ENCODE measurements at regions not wholly inside any gene's neighbourhood (a gene's known extent, or its start where the extent isn't known, plus 50 kb on each side); places are given as distances from the start of the nearest gene placed in this dataset.
"Not testable (repeated sequence)": the region's sequence is repeated elsewhere in the genome, so short reads cannot be mapped to it uniquely, and the experiment has no call there.

DNA sequence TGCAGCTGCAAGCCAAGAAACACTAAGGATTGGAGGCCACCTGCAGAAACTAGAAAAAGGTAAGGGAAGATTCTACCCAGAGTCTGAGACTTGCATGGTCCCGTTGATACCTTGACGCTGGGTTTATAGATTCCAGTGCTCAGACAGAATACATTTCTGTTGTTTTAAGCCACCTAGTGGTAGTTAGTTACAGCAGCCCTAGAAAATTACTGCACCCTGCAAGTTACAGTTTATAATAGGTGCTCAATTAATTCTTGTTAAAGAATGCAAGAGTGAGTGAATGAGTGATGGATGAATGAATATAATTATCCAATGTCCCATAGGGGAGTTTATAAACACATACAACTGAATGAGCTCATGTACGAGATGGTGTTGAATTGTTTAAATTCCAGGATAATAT is 453.1 kb upstream of the SLC35B3 start:
- no peaks in the 10 kb centered on the region for H3K27me3 ChIP-seq (ENCODE audit: insufficient read depth, low read length)
- no peaks in the 10 kb centered on the region for H3K4me1 ChIP-seq (ENCODE audit: insufficient read depth, low read length)
- no peak overlapping the region for H3K4me3 ChIP-seq (ENCODE audit: low read length)
- H3K9me3 ChIP-seq (ENCODE audit: low read depth, low read length): no peaks in the 10 kb centered on the region

DNA sequence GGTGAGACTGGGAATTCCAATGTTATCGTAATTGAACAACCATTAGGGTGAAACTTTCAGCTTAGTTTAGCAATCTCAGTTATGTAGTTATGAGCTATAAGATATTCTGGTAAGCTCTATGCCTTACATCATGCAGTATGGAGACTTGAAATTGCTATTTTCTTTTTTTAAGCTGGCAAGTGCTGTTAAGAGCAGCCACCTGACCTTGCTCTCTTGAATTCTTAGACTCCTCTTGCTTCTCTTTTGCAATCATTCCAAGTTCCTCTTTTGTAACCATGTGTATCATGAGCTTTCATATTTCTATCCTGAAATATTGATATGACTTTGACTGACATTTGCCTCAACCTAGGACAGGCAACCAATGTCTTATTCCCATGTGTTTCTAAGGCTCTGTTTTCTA is 446.3 kb upstream of the SLC35B3 start:
- peaks cover 4% of the 10 kb centered on the region for H3K4me1 ChIP-seq (ENCODE audit: insufficient read depth, low read length)
- no peak overlapping the region for H3K4me3 ChIP-seq (ENCODE audit: low read length)
- no peaks in the 10 kb centered on the region for H3K27me3 ChIP-seq (ENCODE audit: insufficient read depth, low read length)
- no peaks in the 10 kb centered on the region for H3K9me3 ChIP-seq (ENCODE audit: low read depth, low read length)

DNA sequence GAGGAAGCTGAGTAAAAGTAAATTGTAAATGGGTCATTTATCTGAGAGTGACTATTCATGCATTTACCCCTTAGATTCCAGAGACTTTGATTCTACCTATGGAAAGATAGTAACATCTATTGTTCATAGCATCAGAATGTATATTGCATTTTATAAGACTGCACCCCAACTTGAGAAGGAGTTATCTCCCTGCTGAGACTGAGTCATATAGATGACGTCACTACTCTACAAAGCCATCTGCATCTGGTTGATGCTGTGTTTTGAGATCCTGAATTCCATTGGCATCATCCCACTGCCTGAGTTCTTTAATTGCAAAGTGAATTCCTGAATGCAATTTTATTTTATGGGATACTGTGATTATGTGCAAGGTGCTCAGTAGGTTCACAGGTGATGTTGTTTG is 444.0 kb upstream of the SLC35B3 start:
- Histone ChIP-seq H3K4me1 (ENCODE audit: insufficient read depth, low read length) (peaks cover 14% of the 10 kb centered on the region), H3K9me3 (ENCODE audit: low read depth, low read length) (no peaks in the 10 kb centered on the region), H3K27me3 (ENCODE audit: insufficient read depth, low read length) (no peaks in the 10 kb centered on the region), H3K4me3 (ENCODE audit: low read length) (no peak overlapping the region)

DNA sequence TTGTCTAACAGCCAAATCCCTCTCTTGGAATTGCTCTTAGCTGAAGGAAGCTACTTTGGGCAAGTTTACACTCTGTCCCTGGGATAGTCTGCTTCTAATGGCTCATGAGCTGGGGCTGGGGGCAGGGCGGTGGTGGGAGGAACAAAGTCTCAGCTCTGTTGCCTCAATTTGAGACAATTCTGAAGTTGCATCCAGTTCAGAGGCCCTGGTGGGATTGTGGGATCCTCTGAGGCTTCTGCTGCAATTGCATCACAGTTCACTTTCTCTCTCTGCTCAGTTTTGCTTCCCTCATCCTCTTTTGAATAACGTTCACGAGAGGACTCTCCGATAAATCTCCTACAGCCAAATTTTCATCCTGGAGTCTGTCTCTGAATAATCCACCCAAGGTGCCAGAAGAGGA is 440.6 kb upstream of the SLC35B3 start:
- no peaks in the 10 kb centered on the region for H3K27me3 ChIP-seq (ENCODE audit: insufficient read depth, low read length)
- H3K4me3 ChIP-seq (ENCODE audit: low read length): no peak overlapping the region
- peaks cover 14% of the 10 kb centered on the region for H3K4me1 ChIP-seq (ENCODE audit: insufficient read depth, low read length)
- H3K9me3 ChIP-seq (ENCODE audit: low read depth, low read length): no peaks in the 10 kb centered on the region

DNA sequence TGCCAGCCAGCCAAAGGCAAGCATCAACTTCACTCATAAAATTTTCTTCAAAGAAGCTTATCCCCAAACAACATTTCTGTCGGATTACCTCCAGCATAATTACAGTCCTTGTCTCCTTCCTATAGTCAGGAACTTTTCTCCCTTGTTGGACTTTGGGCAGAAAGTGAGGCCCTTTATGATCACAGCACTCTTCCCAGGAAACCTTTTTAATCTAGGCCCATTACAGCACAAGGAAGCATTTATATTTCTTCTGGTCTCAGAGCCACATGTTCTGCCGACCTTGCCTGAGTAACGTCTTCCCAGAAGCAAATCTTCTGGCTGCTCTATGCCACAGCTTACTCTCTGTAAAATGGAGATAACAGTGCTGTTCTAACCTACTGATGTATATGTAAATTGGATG is 437.2 kb upstream of the SLC35B3 start:
- peaks cover 14% of the 10 kb centered on the region for H3K4me1 ChIP-seq (ENCODE audit: insufficient read depth, low read length)
- no peak overlapping the region for H3K4me3 ChIP-seq (ENCODE audit: low read length)
- H3K27me3 ChIP-seq (ENCODE audit: insufficient read depth, low read length): no peaks in the 10 kb centered on the region
- H3K9me3 ChIP-seq (ENCODE audit: low read depth, low read length): no peaks in the 10 kb centered on the region

DNA sequence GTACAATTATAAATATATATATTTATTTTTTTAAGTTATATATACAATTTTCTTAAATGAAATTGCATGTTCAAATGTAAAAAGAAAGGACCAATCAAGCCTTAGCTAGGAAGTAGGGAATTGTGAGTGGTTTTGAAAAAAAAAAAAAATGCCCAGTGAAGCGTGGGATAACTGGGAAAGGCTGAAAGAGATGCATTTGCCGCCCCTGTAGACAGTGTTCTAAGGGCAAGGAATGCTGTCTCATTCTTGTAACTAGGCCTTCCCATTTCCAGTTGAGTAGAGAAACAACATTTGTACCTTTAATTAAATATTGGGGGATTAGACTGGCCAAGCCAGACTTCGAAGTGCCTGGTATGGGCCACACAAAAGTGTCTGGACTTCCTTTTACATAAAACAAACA is 430.1 kb upstream of the SLC35B3 start:
- no peaks in the 10 kb centered on the region for H3K4me1 ChIP-seq (ENCODE audit: insufficient read depth, low read length)
- no peak overlapping the region for H3K4me3 ChIP-seq (ENCODE audit: low read length)
- no peaks in the 10 kb centered on the region for H3K9me3 ChIP-seq (ENCODE audit: low read depth, low read length)
- H3K27me3 ChIP-seq (ENCODE audit: insufficient read depth, low read length): no peaks in the 10 kb centered on the region

DNA sequence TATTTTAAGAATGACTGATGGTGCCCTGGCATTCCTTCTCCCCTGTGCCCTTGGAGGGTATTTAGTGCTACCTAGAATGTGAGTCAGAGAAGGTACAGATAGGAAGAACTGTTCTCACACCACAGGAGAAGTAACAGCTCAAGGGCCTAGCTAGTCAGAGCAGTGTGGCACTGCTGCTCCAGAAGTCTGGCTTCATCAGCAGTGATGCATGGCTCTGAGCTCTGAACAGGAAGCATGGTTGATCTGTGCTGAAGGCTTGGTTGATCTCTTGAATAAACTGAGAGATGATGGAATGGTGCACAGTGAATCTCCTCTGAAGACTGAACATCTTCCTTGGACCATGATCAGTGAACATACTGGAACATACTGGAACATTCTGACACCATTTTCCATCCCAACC is 425.3 kb upstream of the SLC35B3 start:
- H3K4me1 ChIP-seq (ENCODE audit: insufficient read depth, low read length): no peaks in the 10 kb centered on the region
- H3K27me3 ChIP-seq (ENCODE audit: insufficient read depth, low read length): no peaks in the 10 kb centered on the region
- H3K9me3 ChIP-seq (ENCODE audit: low read depth, low read length): no peaks in the 10 kb centered on the region
- no peak overlapping the region for H3K4me3 ChIP-seq (ENCODE audit: low read length)

DNA sequence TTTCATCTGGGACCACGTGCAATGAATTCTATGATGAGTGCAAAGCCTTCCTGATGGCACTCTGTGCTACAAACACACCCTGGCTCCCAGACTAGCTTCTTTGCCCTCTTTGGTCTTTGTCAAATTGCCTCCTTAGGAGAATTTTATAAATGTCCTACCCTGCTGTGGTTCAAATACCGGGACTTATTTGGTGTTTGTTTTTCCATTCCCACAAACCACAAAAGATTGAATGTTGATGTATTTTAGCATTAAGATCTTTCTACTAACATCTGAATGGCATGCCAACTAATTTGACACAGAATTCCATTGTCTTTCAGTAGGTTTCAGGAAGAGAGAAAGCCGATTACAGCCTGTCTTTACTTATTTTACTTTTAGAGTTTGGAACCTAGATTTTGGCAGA is 424.2 kb upstream of the SLC35B3 start:
- Histone ChIP-seq H3K27me3 (ENCODE audit: insufficient read depth, low read length) (no peaks in the 10 kb centered on the region), H3K9me3 (ENCODE audit: low read depth, low read length) (no peaks in the 10 kb centered on the region), H3K4me1 (ENCODE audit: insufficient read depth, low read length) (no peaks in the 10 kb centered on the region), H3K4me3 (ENCODE audit: low read length) (no peak overlapping the region)

DNA sequence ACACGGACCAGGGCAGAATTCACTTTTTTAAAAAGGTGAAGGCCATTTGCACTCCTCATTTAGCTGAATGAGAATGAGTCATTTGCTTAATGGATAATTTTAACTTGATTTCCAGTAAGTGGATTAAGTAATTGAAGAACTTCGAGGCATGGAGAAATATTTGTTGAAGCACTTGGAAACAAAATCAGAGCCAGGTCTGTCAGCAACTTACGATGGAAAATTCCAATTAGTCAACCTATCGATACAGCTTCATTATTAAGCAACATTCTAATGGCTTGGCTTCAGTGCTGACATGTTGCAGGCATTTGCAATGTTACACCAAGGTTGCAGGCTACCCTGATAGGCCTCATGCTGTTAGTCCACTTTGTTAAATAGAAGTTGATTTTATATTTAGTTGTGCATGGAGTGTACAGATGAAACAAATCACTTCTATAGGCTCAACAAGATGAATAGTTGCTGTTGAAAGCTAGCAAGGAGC is 423.5 kb upstream of the SLC35B3 start:
- Histone ChIP-seq H3K4me3 (ENCODE audit: low read length) (no peak overlapping the region), H3K4me1 (ENCODE audit: insufficient read depth, low read length) (no peaks in the 10 kb centered on the region), H3K27me3 (ENCODE audit: insufficient read depth, low read length) (no peaks in the 10 kb centered on the region), H3K9me3 (ENCODE audit: low read depth, low read length) (no peaks in the 10 kb centered on the region)

DNA sequence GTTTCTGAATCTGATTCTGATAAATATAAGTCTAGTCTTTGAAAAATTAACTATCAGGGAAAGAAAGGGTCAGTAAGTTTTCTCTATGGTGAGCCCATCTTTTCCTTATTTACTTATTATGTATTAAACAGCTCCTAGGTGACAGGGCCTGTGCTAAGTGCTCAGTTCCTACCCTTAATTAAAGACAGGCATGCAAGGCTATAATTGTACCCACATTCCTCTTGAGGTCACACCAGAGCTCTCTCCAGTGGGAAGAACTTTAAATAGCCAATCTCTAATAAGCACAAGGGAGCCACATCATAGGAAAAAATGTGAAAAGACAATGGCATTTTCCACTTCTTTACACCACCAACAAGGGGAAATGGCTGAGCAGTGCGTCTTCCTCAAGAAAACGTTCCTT is 421.8 kb upstream of the SLC35B3 start:
- Histone ChIP-seq H3K9me3 (ENCODE audit: low read depth, low read length) (no peaks in the 10 kb centered on the region), H3K27me3 (ENCODE audit: insufficient read depth, low read length) (no peaks in the 10 kb centered on the region), H3K4me3 (ENCODE audit: low read length) (no peak overlapping the region), H3K4me1 (ENCODE audit: insufficient read depth, low read length) (no peaks in the 10 kb centered on the region)

DNA sequence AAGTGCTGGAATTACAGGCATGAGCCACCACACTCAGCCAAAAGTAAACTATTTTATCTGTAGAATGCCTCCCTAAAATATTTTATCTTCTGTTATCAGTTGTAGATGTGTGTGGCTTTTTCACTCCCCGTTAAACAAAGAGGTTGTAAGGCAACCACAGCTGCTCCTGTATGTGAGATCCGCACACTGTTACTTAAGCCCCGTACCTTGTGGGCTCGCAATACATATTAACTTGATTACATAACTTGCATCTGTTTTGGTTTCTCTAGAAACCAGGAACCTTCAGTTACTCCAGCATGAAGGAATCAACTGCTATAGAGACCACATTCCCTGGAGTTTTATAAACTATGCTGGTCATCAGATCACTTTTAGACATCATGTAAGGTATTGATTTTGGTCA is 420.1 kb upstream of the SLC35B3 start:
- H3K9me3 ChIP-seq (ENCODE audit: low read depth, low read length): no peaks in the 10 kb centered on the region
- H3K27me3 ChIP-seq (ENCODE audit: insufficient read depth, low read length): no peaks in the 10 kb centered on the region
- no peaks in the 10 kb centered on the region for H3K4me1 ChIP-seq (ENCODE audit: insufficient read depth, low read length)
- H3K4me3 ChIP-seq (ENCODE audit: low read length): no peak overlapping the region

DNA sequence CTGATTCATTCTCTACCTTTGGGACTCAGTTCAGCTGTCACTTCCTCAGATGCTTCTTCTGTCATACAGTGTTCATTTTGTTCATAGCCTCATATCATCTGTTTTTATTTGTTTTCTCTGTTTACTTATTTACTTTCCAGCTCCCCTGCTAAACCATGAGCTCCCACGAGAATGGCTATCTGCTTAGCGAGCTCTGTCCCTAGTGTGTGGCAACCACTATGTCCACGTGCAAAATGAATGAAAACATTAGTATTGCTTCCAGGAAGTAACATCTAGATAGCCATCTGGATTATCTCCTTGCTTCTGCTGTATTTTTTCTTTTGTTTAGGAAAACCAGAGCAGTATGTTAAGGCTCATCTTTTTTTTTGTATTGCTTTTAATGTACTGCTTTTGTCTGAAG is 417.0 kb upstream of the SLC35B3 start:
- no peak overlapping the region for H3K4me3 ChIP-seq (ENCODE audit: low read length)
- no peaks in the 10 kb centered on the region for H3K27me3 ChIP-seq (ENCODE audit: insufficient read depth, low read length)
- no peaks in the 10 kb centered on the region for H3K4me1 ChIP-seq (ENCODE audit: insufficient read depth, low read length)
- no peaks in the 10 kb centered on the region for H3K9me3 ChIP-seq (ENCODE audit: low read depth, low read length)

DNA sequence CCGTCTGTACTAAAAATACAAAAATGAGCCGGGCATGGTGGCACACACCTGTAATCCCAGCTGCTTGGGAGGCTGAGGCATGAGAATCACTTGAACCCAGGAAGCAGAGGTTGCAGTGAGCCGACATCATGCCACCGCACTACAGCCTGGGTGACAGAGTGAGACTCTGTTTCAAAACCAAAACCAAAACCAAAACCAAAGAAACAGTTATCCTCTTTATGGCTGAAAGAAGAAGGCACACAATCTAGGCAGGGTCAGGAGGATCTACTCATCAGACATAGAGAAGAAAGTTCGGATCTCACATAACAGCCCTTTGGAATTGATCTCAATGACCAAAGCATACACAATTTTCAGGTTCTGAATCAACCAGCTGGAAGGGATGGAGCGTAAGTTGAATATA is 411.3 kb upstream of the SLC35B3 start:
- H3K4me1 ChIP-seq (ENCODE audit: insufficient read depth, low read length); H3K4me3 ChIP-seq (ENCODE audit: low read length); H3K9me3 ChIP-seq (ENCODE audit: low read depth, low read length); H3K27me3 ChIP-seq (ENCODE audit: insufficient read depth, low read length): not testable (repeated sequence)

DNA sequence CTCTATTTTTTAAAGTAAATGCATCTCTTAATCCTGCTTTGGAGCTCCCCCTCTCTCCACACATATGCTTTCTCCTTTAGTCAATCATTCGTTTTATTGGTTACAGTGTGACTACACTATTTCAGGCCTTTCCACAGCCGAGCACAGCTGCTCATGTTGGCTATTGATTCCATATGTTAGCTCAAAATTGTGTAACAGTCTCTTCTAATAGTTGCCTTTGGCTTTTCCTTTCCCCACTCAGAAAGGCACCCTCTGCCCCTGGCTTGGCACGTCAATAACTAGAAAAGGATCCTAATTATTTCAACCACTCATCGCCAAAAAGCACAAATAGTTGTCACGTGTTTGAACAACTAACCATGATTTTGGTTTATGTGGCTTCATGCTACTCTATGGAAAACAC is 410.3 kb upstream of the SLC35B3 start:
- Histone ChIP-seq H3K27me3 (ENCODE audit: insufficient read depth, low read length) (no peaks in the 10 kb centered on the region), H3K4me1 (ENCODE audit: insufficient read depth, low read length) (no peaks in the 10 kb centered on the region), H3K4me3 (ENCODE audit: low read length) (no peak overlapping the region), H3K9me3 (ENCODE audit: low read depth, low read length) (no peaks in the 10 kb centered on the region)

DNA sequence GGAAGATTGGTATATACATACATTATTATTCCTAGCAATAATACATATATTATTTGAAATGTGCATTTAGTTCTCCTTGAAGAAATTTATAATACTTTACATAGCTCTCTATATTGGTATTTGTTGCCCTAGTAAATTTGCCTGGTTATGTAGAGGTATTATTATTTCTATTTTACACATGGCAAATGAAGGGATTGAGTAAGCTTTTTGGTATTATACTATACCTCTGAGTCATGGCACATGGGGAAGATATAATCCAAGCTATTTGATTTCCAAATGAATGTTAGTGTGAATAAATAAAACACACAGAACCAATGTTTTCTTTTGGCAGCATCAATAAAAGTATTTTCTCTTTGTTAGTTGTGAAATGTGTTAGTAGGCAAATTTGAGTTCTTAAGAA is 409.6 kb upstream of the SLC35B3 start:
- H3K4me3 ChIP-seq (ENCODE audit: low read length): no peak overlapping the region
- no peaks in the 10 kb centered on the region for H3K4me1 ChIP-seq (ENCODE audit: insufficient read depth, low read length)
- H3K27me3 ChIP-seq (ENCODE audit: insufficient read depth, low read length): no peaks in the 10 kb centered on the region
- H3K9me3 ChIP-seq (ENCODE audit: low read depth, low read length): no peaks in the 10 kb centered on the region

DNA sequence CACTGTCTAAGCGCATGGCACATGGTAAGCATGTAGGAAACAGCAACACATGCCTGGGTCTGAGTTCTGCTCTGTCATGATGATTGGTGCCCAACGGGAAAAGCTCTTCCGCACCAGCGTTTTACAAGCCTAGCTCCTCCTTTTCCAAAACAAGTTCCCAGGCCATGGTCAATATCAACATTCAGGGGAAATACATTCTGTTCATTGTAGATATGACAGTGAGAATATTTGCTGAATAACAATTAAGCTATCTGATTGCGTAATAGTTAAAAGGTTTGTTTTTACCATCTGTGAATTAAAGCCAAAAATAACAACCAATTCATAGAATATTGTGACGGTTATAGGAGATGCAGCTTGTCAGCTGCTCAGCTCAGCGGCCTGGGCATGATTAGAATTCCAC is 404.3 kb upstream of the SLC35B3 start:
- H3K27me3 ChIP-seq (ENCODE audit: insufficient read depth, low read length): no peaks in the 10 kb centered on the region
- no peaks in the 10 kb centered on the region for H3K4me1 ChIP-seq (ENCODE audit: insufficient read depth, low read length)
- no peaks in the 10 kb centered on the region for H3K9me3 ChIP-seq (ENCODE audit: low read depth, low read length)

DNA sequence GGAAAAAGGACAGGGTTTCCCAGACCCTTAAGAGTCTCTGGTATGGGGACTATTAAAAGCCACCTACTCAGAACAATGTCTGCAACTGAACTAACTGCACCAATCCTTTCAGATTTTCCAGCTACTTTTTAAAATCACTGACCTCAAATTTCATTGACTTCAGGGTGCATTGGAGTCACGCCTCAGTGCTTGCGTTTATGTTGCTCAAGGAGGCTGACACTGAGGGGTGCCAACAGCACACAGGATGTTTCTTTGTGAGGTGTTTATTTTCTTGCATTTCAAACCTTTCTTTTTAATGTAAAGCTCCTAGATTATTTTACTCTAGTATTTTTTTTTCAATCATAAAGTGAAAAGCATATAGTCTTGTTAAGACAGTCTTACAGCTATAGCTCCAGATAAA is 402.0 kb upstream of the SLC35B3 start:
- no peak overlapping the region for H3K4me3 ChIP-seq (ENCODE audit: low read length)
- H3K27me3 ChIP-seq (ENCODE audit: insufficient read depth, low read length): no peaks in the 10 kb centered on the region
- peaks cover under 1% of the 10 kb centered on the region for H3K4me1 ChIP-seq (ENCODE audit: insufficient read depth, low read length)
- no peaks in the 10 kb centered on the region for H3K9me3 ChIP-seq (ENCODE audit: low read depth, low read length)

More for the DNA sequence above, 404.3 kb upstream of the SLC35B3 start:
- H3K4me3 ChIP-seq (ENCODE audit: low read length): no peak overlapping the region
